Suprapubic skin (tissue), 4 donors: ENCODE measurements at regions not wholly inside any gene's neighbourhood (a gene's known extent, or its start where the extent isn't known, plus 50 kb on each side); places are given as distances from the start of the nearest gene placed in this dataset.

Source experiments
- CTCF ChIP-seq, 2 donors: fragments of 200-600 bp in 1 of 2; fragments of 450-650 bp in 1 of 2; sonication (generic) in 1 of 2; IDR thresholded peaks; one replicate each; pipeline ENCODE4 v1.5.1; 2016 to 2019; ENCODE audit warnings: antibody characterized with exemption in 2 of 2, mild to moderate bottlenecking in 1 of 2, moderate library complexity in 1 of 2
- EP300 ChIP-seq: sonication (generic); formaldehyde crosslinking; IDR thresholded peaks from one replicate; pipeline ENCODE4 v1.6.1; 2017; ENCODE audit warnings: antibody characterized with exemption
- POLR2A ChIP-seq, 2 donors: fragments of 450-650 bp; IDR thresholded peaks; one replicate each; pipeline ENCODE4 v1.6.1; 2017; ENCODE audit warnings: antibody characterized with exemption in 2 of 2, mild to moderate bottlenecking in 2 of 2, moderate library complexity in 2 of 2
- POLR2AphosphoS5 ChIP-seq, 3 donors: sonication (generic); formaldehyde crosslinking; IDR thresholded peaks; one replicate each; pipeline ENCODE4 v1.6.1; 2017; ENCODE audit warnings: antibody characterized with exemption in 3 of 3

GRCh38 chr3:162597226-162597625 lies 1100.6 kb downstream of the OTOL1 start:
- TF ChIP-seq POLR2A (IDR thresholded peaks at IDR 0.05) (no peak), CTCF (IDR thresholded peaks at IDR 0.05) (no peak), POLR2AphosphoS5 (IDR thresholded peaks at IDR 0.05) (no peak), EP300 (no peak)
